Mammary epithelial cell (primary cell): ENCODE measurements at regions not wholly inside any gene's neighbourhood (a gene's known extent, or its start where the extent isn't known, plus 50 kb on each side); places are given as distances from the start of the nearest gene placed in this dataset.

Experiments
- EZH2 ChIP-seq: IDR thresholded peaks from 2 replicates; pipeline ENCODE4 v1.6.1; 2012; ENCODE audit warnings: low read length, inconsistent platforms, borderline replicate concordance
- TF ChIP-seq, protein P1 (sequence below), 2 donors: IDR thresholded peaks in 1 of 2; conservative IDR thresholded peaks in 1 of 2; 2 replicates each; pipeline ENCODE4 v1.5.1; 2011 to 2012; ENCODE audit warnings: inconsistent platforms in 2 of 2, low read length in 2 of 2, mild to moderate bottlenecking in 2 of 2, control low read depth in 1 of 2, low read depth in 1 of 2; ENCODE audit not compliant: insufficient read depth in 1 of 2; ENCODE audit errors: extremely low read depth in 1 of 2

DNA sequence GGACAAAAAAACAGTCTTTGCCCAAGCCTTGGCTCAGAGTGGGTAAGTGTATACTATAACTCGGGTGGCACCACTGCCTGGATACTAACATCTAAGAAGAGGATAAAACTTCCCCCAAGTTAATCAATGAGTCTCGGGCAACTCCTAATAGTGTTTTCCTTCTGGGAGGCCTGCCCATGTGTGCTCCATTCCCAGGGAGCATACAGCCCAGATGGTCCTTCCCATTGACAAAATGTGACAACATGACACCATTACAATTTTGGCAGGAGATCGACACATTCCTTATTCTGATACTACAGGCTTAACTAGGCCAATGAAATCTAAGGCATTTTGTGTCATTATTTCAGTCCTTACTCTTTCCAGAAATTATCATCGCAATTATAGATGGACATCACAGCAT is 52.7 kb upstream of the CRIM1 start:
- no peak for TF ChIP-seq EZH2
- TF ChIP-seq, protein P1, sequence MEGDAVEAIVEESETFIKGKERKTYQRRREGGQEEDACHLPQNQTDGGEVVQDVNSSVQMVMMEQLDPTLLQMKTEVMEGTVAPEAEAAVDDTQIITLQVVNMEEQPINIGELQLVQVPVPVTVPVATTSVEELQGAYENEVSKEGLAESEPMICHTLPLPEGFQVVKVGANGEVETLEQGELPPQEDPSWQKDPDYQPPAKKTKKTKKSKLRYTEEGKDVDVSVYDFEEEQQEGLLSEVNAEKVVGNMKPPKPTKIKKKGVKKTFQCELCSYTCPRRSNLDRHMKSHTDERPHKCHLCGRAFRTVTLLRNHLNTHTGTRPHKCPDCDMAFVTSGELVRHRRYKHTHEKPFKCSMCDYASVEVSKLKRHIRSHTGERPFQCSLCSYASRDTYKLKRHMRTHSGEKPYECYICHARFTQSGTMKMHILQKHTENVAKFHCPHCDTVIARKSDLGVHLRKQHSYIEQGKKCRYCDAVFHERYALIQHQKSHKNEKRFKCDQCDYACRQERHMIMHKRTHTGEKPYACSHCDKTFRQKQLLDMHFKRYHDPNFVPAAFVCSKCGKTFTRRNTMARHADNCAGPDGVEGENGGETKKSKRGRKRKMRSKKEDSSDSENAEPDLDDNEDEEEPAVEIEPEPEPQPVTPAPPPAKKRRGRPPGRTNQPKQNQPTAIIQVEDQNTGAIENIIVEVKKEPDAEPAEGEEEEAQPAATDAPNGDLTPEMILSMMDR (conservative IDR thresholded peaks at IDR 0.05 in 1 of 2, IDR thresholded peaks at IDR 0.05 in 1 of 2; ENCODE audit: extremely low read depth in 1 of 2, insufficient read depth in 1 of 2, low read depth in 1 of 2, low read length in 2 of 2) = no peak
